Midbrain (tissue), 1 donor: ENCODE measurements at regions not wholly inside any gene's neighbourhood (a gene's known extent, or its start where the extent isn't known, plus 50 kb on each side); places are given as distances from the start of the nearest gene placed in this dataset.

Experiments
- DNase-seq: peaks from one replicate; lab custom pipeline; 2025; lab: John Stamatoyannopoulos, UW

DNA sequence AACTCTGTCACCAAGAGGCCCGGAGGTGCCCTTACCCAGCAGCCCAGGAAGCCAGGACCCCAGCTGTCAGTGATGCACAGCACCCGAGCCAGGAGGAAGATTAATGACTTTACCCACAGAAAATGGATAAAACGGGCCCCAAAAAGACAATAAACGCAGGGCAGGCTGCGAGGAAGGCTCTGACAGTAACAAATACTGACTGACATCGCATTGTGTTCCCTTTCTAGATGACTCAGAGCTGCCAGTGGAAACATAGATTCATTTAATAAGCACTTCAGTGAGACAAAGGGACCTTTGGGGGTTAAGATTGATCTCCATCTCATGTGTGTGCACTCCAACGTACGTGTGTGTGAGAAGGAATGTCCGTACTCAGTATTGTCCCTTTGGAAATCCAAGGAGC, 225.3 kb upstream of the PPP2R3A start:
- no peak for DNase-seq

DNA sequence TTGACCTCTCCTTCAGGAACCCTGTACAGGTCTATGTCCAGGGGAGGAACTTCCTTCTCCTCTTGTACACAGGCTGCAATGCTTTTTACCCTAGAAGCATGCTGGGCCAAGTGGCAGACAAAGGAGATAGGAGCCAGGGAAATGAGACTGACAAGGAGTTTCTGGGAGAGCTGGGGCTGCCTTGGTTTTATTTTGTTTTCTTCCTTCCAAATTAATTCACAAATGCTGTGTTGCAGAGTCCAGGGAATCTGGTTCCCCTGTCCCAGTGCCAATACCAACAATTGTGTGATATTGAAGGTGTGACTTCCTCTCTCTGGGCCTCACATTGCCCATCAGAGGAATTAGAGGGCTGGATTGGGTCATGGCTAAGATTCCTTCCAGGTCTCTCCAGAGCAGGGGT, 224.8 kb upstream of the PPP2R3A start:
- DNase-seq, result no peak

DNA sequence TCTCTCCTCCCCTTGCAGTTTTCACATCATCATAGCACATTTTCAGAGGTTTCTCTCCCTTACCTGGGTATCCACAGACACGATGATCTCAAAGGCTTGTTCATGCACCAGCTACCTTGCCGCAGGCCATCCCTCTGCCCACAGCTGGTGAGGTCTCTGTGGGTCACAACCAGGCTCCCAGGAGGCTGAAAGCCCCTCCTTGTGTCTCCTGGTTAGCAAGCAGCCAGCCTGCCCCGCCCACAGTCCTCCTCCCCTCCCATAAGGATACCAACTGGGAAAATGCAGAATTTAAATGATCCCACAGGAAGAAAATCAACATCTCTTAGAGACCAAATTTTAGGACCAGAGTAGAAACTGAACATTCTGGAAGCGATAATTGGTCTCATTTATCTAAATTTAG, 213.5 kb upstream of the PPP2R3A start:
- no peak for DNase-seq

DNA sequence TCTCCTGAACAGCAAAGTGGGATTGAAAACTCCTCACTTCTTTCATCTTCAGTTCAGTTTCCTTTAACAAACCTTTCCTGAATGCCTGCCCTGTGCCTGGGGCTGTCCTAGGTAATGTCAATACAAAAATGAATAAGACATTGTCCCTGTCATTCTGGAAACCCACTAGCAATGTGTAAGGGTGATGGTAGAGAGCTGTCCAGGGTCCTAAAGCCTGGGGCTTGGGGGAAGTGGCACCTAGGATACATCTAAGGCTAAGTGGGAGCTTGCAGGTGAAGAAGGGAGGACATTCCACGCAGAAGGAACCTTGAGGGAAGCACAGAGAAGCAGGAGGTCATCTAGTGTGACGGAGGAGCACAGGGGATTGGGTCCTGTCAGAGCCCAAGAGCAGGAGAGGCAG, 212.7 kb upstream of the PPP2R3A start:
- DNase-seq, result no peak

DNA sequence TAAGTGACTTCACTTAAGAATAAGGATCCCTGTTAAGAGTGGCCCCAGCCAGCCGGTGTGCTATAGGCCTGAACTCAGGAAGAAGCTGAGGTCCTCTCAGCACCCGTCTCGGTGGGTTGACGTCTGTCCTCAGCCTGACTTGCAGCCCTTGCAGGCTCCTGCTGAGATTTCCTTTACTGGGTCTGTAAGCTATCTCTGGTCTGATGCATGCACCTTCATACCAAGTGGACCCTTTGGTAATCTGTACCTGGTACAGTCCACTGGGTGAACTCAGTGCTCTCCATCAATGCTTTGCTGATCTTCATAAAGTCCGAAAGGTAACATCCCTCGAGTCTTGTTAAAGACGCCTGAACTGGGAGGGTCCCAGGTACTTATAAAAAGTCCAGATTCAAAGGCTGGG, 212.0 kb upstream of the PPP2R3A start:
- DNase-seq, result no peak

DNA sequence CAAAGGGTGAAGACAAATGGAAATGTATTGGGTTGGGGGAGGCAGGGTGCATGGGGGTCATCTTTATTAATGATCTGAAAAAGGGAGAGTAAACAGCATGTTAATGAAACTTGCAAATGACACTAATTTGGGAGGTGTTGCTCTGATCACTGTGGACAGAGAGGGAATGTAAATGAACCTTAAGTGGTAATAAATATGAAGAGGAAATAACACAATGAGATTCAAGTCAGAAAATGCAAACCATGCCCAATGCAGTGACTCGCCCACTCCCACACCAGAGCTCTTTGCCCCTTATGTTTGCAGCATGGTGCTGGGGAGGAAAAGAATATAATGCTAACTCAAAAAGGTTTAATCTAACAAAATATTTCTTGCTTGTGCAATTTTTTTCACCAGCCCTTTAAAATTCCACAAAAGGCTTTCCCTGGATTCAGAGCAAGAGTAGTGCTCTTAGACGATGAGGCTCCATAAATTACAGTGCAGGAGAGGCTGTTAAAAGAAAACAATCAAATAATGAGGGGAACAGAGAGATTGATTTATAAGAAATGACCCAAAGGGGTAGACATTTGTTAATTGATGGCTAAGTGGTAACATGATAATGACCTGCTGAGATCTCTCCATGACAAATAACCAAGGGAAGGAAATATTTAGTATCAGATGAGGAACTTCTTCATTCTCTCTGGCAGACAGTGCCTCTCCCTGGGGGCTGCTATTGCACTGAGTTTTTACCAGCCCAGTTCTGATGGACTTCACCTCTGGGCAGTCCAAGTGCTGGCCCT, 210.0 kb upstream of the PPP2R3A start:
- no peak for DNase-seq

DNA sequence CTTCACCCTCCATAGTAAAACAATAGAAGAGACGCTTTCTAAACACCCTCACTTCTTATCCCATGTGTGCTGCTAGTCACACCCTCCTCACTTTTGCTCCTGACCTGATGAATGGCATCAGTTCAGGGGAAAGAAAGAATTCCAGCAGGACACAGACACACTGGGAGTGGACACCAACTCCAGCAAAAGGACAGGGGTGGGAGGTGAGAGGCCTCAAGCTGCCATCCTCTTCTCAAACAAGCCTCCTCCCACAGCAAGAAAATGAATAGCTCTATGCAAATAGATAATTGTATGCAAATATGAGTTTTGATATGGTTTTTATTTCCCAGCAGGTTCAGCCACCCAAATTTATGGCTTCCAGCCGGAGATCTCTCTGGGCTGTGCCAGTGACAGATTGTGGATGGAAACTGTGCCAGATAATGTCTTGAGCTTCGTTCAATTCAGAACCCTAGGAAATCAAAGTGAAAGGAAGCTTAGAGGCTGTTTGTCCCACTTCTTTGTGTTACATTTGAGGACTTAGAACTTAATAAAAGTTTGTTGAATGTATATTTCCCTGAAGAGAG, 209.3 kb upstream of the PPP2R3A start:
- no peak for DNase-seq

DNA sequence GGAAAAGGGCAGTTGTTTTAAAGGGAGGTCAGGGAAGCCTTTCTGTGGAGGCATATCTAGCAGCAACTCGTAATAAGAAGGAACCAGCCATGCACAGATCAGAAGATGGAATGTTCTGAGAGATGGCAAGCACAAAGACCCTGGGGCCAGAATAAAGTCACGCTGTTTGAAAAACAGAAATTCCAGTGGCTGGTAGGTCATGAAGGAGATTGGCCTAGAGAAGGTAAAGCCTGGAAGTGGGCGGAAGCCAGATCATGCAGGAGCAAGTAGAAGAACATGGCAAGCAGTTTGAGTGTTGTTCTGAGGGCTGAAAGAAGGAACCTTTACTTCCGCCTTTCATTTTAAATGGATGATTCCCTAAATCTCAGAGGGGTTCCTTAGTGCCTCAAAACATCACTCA, 208.1 kb upstream of the PPP2R3A start:
- no peak for DNase-seq

DNA sequence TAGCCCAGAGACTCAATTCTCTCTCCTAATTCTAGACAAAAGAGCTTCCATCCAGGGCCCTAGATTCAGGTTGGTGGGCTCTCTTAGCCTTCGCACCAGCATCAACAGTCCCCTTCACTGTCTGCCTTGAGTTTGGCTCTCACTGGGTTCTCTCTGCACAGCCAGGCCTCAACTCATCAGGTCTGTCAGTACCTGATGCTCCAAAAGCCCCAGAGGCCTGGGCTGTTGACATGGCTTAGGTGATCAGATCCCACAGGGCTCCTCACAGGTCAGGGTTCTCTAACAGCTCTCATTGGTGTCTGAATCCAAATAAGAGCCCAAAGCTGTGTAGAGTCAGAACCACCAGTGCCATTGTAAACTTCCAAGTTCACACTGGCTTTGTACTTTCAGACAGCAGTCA, 206.6 kb upstream of the PPP2R3A start:
- no peak for DNase-seq

DNA sequence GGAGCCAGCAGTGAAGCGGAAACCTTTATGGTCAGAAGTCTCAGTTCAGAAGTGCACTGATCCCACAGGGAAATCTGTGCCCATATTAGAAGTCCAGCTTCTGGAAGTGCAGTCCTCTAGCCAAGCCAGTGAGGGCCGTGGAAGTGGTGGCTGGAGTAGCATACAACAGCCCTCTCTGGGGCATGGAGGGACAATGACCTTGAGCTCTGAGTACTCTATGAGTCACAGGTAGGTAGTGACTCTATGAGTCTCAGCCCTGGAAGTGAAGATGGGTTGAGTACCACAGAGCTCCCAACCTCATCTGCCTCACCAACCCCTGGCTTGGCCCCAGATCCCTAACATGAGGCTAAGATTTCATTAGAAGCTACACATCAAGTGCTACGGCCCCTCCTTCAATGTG, 205.9 kb upstream of the PPP2R3A start:
- no peak for DNase-seq

DNA sequence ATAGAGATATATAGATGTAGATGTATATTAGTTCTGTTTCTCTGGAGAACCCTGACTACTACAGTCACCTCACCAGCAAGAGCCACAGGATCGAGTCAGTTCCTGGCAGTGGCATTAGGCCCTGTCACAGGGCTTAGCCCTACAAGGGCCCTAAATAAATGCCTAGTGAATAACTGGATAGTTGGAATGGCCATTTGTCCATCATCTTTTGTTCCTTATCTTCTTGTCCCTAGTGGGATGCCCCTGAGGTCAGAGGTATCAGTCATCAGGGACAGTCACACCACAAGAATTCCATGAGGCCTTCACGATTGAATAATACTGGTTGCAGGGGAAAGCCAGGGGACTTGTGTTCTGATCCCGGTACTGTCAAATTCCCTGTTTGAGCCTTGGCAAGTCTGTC, 204.9 kb upstream of the PPP2R3A start:
- no peak for DNase-seq

DNA sequence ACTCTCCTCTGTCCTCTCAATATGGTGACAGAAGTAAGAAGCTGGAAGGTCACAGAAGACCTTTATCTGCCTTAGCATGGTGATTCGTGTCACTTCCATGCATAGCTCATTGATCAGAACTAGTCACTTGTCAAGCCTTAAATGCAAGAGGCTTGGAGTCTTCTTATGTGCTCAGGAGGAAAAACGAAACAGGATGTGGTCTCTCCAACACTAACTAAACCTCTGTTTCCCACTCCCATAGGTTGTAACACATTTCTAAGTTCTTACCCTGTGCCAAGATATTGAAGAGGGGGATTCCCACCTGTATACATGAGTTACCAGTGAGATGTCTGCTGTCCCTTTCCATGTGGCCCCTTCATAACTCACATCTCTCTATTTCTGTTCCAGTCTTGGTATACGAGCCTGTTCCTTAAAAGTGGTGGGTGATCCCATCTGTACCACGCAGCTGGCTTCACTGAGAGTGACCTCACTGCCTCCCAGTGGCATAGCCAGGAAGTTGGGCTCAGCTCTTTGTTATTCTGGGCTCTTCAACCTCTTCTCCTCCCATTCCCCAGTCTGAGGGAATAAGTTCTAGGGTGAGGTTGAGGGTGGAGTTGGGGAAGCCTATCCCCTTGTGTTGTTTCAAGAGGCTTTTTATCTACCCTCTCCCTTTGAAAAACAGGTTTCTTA, 203.2 kb upstream of the PPP2R3A start:
- DNase-seq, result no peak

DNA sequence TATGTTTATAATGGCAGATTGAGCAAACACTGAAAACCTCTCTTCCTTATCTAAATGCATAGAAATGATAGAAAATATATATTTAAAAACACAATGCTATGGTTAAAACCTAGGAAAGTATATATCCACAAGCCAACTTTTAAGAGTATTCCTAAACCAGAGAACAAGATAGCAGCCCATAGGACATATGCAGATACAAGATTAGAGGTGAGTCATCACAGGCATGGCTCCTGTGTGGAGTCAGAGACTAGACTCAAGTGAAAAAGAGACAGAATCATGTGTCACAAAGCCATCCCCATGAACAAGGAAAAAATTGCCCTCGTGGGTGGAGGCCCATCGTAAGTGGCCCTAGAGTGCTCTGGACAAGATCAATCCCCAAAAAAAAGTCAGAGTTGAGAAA, 199.4 kb upstream of the PPP2R3A start:
- no peak for DNase-seq

DNA sequence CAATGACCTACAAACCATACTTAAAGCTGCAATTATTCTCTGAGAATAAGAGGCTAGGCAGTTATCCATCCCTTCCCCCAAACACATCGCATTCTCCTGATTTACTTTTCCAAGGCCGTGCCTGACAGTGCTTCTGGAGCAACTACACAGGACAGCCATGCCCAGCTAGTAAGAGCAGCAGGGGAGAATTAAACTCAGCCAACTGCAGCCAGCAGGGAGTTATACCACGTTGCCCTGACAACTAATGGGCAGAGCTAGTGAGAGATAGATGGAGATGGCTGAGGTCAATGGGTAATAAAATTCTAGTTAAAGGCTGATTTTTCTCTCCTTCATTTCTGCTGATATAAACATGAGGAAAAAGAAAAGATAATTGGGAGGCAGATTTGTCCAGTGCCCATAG, 193.8 kb upstream of the PPP2R3A start:
- no peak for DNase-seq

DNA sequence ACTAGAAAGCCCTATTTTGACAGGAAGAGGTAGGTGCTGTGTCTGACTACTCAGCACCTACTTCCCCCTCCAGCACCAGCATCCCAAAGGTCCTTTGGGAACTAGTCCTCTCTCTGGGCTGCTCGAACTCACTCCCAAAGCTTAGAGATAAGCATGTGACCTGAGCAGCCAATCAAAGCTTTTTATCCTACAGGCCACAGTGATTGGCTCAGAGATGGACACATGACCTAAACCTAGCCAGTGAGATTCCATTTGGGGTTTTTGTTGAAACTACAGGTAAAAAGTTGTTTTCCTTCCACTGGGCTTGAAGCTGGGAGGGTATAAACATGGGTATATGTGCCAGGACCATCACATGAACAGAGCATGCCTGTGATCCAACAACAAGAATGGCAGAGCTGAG, 186.5 kb upstream of the PPP2R3A start:
- no peak for DNase-seq

DNA sequence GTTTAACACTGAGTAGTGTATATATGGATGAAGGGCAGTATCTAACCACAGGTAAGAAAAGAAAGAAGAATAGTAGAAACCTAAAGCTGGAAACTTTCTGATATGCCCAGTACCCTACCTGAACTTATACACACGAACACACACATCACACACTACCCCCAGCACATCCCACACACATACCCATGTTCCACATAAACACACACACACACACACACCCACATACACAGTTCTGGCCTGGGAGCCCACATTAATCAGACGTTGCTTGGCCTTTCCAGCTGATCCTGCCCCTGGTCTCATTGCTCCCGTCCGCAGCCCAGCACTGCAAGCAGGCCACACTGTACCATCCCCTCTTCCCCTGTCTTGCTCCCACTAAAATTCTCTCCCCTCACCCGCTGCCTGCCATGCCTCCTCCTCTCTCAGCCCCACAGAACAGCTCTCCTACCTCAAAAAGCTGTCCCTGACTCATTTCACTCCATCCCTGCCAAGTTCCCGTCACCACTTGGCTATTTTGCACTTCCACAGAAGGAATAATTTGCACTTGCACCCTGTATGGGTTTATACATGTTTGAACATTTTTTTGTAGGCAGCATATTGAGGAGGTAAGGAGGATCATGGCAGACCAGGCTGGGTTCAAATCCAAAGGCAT, 185.8 kb upstream of the PPP2R3A start:
- no peak for DNase-seq

DNA sequence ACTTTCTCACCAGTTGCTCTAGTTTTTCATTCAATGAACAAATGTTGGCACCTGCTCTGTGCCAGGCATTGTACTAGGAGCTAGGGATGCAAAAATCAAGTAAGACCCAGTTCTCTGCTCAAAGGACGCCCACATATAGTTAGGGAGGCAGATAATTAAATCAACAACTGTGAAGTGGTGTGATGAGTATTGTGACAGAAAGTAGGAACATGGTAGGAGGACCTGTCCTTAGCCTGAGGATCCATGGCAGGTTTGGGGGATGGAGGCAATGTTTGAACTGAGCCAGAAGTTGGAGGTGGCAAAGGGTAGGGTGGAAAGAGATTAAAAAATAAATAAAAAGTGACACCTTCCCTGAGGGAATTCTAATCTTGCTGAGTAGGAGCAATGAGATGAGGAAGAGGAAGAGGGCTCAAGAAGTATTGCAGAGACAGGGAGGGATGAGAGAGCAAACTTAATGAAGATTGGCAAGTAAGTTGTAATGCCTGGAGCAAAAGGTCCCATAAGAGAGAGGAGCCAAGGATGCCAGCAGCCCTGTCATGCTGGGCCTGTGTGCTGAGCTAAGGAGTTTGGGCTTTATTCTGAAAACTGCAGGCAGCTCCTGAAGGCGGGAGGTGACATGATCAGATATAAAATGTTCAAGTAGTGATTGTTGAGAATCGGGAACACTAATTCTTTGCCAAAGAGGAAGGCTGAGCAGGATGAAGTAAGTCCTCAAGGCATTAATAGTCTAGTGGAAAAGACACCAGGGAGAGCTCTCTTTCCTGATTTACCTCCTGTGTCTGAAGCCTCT, 184.3 kb upstream of the PPP2R3A start:
- no peak for DNase-seq

DNA sequence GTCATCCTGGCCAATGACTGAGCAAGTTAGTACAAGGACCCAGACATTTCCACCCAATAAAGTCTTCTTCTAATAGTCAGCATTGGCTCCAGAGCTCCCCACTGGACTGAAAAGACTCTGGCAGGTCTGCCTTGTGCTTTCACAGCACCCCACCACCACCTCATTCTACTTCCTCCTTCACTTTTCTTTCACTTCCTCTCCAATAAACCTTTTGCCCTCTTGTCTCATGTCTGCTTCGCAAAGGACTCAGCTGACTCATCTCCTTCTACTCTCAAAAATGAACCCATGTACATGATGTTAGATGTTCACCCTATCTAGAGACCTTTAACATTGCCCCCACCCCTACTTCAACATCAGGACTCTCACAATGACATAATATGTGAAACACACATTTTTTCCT, 181.0 kb upstream of the PPP2R3A start:
- DNase-seq, result no peak

DNA sequence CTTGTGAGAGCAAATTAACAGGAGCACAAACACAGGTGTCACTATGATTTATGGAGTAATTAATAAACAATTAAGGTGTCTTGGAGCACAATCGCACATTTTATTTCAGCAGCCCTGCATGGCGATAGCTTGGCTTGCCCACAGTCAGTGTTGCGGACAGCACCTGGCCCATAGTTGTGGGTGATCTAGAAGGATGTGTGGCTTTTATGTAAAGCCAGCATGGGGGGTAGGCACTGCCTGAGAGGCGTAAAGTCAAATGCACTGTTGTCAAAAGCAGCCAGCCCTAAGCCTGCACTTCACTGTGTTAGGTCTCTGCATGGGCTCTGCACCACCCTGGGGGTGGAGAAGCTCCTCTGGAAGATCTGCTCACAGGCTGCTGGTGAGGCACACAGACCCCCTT, 177.4 kb upstream of the PPP2R3A start:
- DNase-seq, result no peak

DNA sequence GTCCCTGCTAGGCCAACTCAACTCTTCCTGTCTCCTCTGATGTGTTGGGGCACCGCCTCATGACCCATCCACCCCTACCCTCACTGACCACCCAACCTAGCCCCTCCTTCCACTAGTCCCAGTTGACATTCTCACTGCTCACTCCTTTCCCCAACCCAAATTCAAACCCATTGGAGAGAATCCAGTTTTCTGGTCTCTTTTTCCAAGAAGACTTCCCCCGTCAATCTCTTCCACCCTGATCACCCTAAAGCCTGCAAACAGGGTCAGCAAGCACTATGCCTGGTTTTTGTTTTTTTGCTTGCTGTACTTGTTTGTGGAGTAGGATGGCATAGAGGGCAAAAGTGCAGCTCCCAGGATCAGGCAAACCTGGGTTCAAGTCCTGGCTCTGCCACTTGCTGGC, 176.6 kb upstream of the PPP2R3A start:
- no peak for DNase-seq

DNA sequence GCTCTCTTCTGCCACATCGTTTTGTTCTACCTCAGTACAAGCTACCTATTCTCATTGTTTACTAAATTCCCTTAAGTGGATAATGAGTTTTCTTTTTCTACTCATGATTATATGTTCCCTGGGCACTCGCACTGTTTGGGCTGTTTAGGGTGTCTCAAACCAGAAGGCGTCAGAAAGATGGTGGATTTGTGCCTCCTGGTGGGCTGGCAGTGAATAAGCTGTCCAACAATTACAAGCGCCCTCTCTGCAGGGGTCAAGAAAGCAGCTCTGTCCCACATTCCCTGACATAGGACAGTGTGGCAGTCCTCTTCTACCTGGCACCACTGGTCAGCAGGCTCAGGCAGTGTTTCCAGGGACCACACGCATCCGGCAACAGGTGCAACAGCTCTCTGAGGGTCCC, 173.4 kb upstream of the PPP2R3A start:
- DNase-seq, result no peak

DNA sequence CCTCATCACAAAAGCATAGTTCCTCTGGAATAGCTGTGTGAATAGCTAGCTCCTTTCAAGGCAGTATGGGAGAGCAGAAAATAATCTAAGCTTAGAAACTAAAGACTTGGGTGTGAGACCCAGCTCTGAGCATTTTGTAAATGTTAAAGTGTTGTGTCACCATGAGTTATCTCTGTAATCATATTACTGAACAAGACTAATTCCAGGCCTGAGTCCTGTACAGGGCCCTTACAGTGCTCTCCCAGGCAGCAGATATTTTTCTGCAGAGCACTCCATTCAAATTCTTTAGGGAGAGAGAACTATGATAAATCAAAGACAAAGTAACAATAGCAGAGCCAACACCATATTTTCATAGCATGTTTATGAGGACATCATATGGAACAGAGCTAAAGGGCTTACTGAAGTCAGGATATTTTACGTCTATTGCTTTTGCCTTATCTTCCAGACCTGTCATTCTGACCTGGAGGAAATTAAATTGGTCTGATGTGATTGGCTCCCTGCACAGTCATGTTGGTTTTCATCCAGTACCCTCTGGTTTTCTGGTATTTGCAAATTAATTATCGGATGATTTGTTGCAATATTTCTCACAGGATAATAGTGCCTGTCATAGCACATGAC, 172.6 kb upstream of the PPP2R3A start:
- DNase-seq, result no peak
